Astrocyte of the cerebellum (primary cell): ENCODE measurements at regions not wholly inside any gene's neighbourhood (a gene's known extent, or its start where the extent isn't known, plus 50 kb on each side); places are given as distances from the start of the nearest gene placed in this dataset.
"Not testable (repeated sequence)": the region's sequence is repeated elsewhere in the genome, so short reads cannot be mapped to it uniquely, and the experiment has no call there.

Experiments used
- DNase-seq: peaks from one replicate; pipeline ENCODE4 v3.0.0-alpha.2; 2011; ENCODE audit warnings: low read depth
- H3K4me3 ChIP-seq: 2 replicates; pipeline ENCODE4 v1.5.1; 2011; ENCODE audit warnings: mild to moderate bottlenecking, low read depth, low read length, moderate library complexity
- in situ Hi-C: cut with HindIII; loops from 2 replicates; pipeline ENCODE4 v1.10.0; 2017; ENCODE audit warnings: low sequenced_read_pairs
- TF ChIP-seq, protein P1 (sequence below): IDR thresholded peaks from 2 replicates; pipeline ENCODE4 v1.5.1; 2012; ENCODE audit warnings: low read length, low read depth, moderate library complexity, mild to moderate bottlenecking; ENCODE audit errors: missing control alignments

DNA sequence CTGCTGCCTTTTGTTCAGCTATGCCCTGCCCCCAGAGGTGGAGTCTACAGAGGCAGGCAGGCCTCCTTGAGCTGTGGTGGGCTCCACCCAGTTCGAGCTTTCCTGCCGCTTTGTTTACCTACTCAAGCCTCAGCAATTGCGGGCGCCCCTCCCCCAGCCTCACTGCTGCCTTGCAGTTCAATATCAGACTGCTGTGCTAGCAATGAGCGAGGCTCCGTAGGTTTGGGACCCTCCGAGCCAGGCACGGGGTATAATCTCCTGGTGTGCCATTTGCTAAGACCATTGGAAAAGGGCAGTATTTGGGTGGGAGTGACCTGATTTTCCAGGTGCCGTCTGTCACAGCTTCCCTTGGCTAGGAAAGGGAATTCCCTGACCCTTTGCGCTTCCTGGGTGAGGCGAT, 51.9 kb downstream of the DIPK2A start:
- DNase-seq, in situ Hi-C loops, H3K4me3 ChIP-seq: not testable (repeated sequence)

DNA sequence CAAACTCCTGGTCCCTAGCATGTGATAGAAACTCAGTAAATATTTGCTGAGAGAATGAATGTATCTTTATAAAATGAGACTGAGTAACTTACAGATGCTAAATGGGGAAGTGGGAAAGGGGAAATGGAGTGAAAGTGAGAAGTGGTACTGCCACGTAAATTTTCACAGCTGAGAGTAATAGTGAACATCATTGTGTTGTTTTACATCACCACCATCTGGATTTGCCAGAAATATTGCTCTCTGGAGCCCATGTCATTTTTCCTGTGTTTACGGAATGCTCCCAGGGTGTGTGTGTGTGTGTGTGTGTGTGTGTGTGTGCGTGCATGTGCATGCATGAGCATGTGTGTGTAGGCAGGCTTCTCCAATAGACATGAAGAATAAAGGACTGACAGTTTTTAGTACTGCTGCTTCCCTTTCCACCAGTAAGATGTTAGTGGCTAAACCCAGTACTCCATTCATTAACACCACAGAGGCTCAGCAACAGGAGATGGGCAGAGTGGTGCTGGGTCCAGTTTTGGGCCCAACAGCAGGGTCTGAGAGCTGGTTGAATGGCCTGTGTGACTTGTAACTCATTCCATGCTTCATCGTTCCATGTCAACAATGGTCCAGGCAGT, 57.3 kb downstream of the DIPK2A start:
- H3K4me3 ChIP-seq, result no peak overlapping the region
- DNase-seq, result no peak
- in situ Hi-C loops, result no loop called here
- TF ChIP-seq, protein P1, sequence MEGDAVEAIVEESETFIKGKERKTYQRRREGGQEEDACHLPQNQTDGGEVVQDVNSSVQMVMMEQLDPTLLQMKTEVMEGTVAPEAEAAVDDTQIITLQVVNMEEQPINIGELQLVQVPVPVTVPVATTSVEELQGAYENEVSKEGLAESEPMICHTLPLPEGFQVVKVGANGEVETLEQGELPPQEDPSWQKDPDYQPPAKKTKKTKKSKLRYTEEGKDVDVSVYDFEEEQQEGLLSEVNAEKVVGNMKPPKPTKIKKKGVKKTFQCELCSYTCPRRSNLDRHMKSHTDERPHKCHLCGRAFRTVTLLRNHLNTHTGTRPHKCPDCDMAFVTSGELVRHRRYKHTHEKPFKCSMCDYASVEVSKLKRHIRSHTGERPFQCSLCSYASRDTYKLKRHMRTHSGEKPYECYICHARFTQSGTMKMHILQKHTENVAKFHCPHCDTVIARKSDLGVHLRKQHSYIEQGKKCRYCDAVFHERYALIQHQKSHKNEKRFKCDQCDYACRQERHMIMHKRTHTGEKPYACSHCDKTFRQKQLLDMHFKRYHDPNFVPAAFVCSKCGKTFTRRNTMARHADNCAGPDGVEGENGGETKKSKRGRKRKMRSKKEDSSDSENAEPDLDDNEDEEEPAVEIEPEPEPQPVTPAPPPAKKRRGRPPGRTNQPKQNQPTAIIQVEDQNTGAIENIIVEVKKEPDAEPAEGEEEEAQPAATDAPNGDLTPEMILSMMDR, result no peak

DNA sequence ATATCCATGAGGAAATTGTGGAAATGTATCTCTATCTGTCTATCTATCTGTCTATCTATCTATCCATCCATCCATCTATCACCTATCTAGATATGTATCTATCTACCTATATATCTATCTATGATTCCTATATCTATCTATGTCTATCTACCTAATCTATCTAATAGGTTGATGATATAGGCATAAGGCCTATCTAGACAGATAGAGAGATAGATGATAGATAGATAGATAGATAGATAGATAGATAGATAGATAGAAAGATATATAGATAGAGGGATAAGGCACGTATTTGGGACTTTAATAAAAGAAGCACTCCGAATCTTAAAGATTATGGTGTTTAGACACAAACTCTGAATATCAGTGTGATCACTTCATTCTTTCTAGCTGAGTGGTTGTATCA, 58.1 kb downstream of the DIPK2A start:
- TF ChIP-seq, protein P1, result no peak
- no peak overlapping the region for H3K4me3 ChIP-seq
- no peak for DNase-seq
- in situ Hi-C loops, result no loop called here

- TF ChIP-seq, protein P1, result no peak
- no peak overlapping the region for H3K4me3 ChIP-seq
- DNase-seq, result peak; percentile 70
- in situ Hi-C loops, result no loop called here
Measured at GRCh38 chr3:144031938-144032337, 60.3 kb downstream of the DIPK2A start.

GRCh38 chr3:144032531-144033239, 61.1 kb downstream of the DIPK2A start:
- no peak overlapping the region for H3K4me3 ChIP-seq
- TF ChIP-seq, protein P1, result no peak
- in situ Hi-C loops, result no loop called here
- no peak for DNase-seq

- no peak for DNase-seq
- TF ChIP-seq, protein P1, result no peak
- no peak overlapping the region for H3K4me3 ChIP-seq
- in situ Hi-C loops, result no loop called here
Measured at GRCh38 chr3:144033240-144033589, 61.6 kb downstream of the DIPK2A start.

DNA sequence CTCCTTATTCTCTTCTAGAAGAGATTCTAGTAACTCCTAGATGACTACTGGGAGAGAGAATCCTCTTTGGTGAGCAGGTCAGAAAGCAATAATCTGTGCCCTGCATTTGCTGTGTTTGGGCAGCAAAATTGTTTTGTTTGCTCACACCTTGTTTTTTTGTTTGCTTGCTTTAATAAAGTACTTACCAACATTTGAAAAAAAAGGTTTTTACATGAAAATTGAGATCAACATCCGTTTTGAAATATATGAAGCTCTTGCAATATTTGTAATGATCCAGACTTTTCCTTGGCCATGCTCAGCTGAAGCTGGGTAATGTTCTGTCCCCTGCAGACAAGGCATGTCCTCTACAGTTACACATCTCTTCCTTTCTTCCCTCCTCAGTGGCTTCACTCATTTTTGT, 62.2 kb downstream of the DIPK2A start:
- no peak overlapping the region for H3K4me3 ChIP-seq
- TF ChIP-seq, protein P1, result no peak
- in situ Hi-C loops, result no loop called here
- DNase-seq, result no peak
